ENCODE measurements at regions not wholly inside any gene's neighbourhood (a gene's known extent, or its start where the extent isn't known, plus 50 kb on each side); places are given as distances from the start of the nearest gene placed in this dataset.

GRCh38 chr11:91912322-91912721 lies 312.3 kb upstream of the FAT3 start:
- in situ Hi-C loops (cut with MboI; ENCODE audit: low pct_unique_long_range_greater_than_20kb, low sequenced_read_pairs): no loop called here
- DNase-seq: no peak

GRCh38 chr11:91906871-91907624 lies 317.6 kb upstream of the FAT3 start:
- DNase-seq: no peak

GRCh38 chr11:91904792-91905785 lies 319.5 kb upstream of the FAT3 start:
- no peak for DNase-seq
- in situ Hi-C loops (cut with MboI; ENCODE audit: low pct_unique_long_range_greater_than_20kb, low sequenced_read_pairs): no loop called here

More at GRCh38 chr11:91906871-91907624, 317.6 kb upstream of the FAT3 start:
- in situ Hi-C loops (cut with MboI; ENCODE audit: low pct_unique_long_range_greater_than_20kb, low sequenced_read_pairs): no loop called here

GRCh38 chr11:91902312-91902711 lies 322.3 kb upstream of the FAT3 start:
- in situ Hi-C loops (cut with MboI; ENCODE audit: low pct_unique_long_range_greater_than_20kb, low sequenced_read_pairs): no loop called here

GRCh38 chr11:91880660-91881059 lies 344.0 kb upstream of the FAT3 start:
- in situ Hi-C loops (cut with MboI; ENCODE audit: low pct_unique_long_range_greater_than_20kb, low sequenced_read_pairs): no loop called here
- DNase-seq: no peak

More at GRCh38 chr11:91902312-91902711, 322.3 kb upstream of the FAT3 start:
- DNase-seq: no peak

GRCh38 chr11:91876746-91877145 lies 347.9 kb upstream of the FAT3 start:
- no peak for DNase-seq
- in situ Hi-C loops (cut with MboI; ENCODE audit: low pct_unique_long_range_greater_than_20kb, low sequenced_read_pairs): no loop called here

GRCh38 chr11:91872243-91872642 lies 352.4 kb upstream of the FAT3 start:
- DNase-seq: no peak
- in situ Hi-C loops (cut with MboI; ENCODE audit: low pct_unique_long_range_greater_than_20kb, low sequenced_read_pairs): no loop called here

GRCh38 chr11:91871791-91872190 lies 352.8 kb upstream of the FAT3 start:
- in situ Hi-C loops (cut with MboI; ENCODE audit: low pct_unique_long_range_greater_than_20kb, low sequenced_read_pairs): no loop called here
- peak; percentile 27 for DNase-seq

- in situ Hi-C loops (cut with MboI; ENCODE audit: low pct_unique_long_range_greater_than_20kb, low sequenced_read_pairs): no loop called here
- no peak for DNase-seq
These were observed 353.6 kb upstream of the FAT3 start for GRCh38 chr11:91871048-91871447.

GRCh38 chr11:91869686-91870085 lies 354.9 kb upstream of the FAT3 start:
- no peak for DNase-seq
- in situ Hi-C loops (cut with MboI; ENCODE audit: low pct_unique_long_range_greater_than_20kb, low sequenced_read_pairs): no loop called here

GRCh38 chr11:91866642-91867041 lies 358.0 kb upstream of the FAT3 start:
- in situ Hi-C loops (cut with MboI; ENCODE audit: low pct_unique_long_range_greater_than_20kb, low sequenced_read_pairs): no loop called here
- DNase-seq: no peak

GRCh38 chr11:91860661-91861060 lies 364.0 kb upstream of the FAT3 start:
- no peak for DNase-seq
- in situ Hi-C loops (cut with MboI; ENCODE audit: low pct_unique_long_range_greater_than_20kb, low sequenced_read_pairs): no loop called here

- DNase-seq: no peak
- in situ Hi-C loops (cut with MboI; ENCODE audit: low pct_unique_long_range_greater_than_20kb, low sequenced_read_pairs): no loop called here
These were observed 365.0 kb upstream of the FAT3 start for GRCh38 chr11:91859666-91860065.

GRCh38 chr11:91857179-91857578 lies 367.4 kb upstream of the FAT3 start:
- in situ Hi-C loops (cut with MboI; ENCODE audit: low pct_unique_long_range_greater_than_20kb, low sequenced_read_pairs): no loop called here
- no peak for DNase-seq

- in situ Hi-C loops (cut with MboI; ENCODE audit: low pct_unique_long_range_greater_than_20kb, low sequenced_read_pairs): no loop called here
- no peak for DNase-seq
These were observed 369.8 kb upstream of the FAT3 start for GRCh38 chr11:91854780-91855179.

GRCh38 chr11:91854171-91854570 lies 370.4 kb upstream of the FAT3 start:
- in situ Hi-C loops (cut with MboI; ENCODE audit: low pct_unique_long_range_greater_than_20kb, low sequenced_read_pairs): no loop called here
- DNase-seq: no peak

- in situ Hi-C loops (cut with MboI; ENCODE audit: low pct_unique_long_range_greater_than_20kb, low sequenced_read_pairs): no loop called here
- DNase-seq: no peak
These were observed 372.7 kb upstream of the FAT3 start for GRCh38 chr11:91851908-91852307.

- no peak for DNase-seq
- in situ Hi-C loops (cut with MboI; ENCODE audit: low pct_unique_long_range_greater_than_20kb, low sequenced_read_pairs): no loop called here
These were observed 373.9 kb upstream of the FAT3 start for GRCh38 chr11:91850533-91851275.

- DNase-seq: no peak
- in situ Hi-C loops (cut with MboI; ENCODE audit: low pct_unique_long_range_greater_than_20kb, low sequenced_read_pairs): no loop called here
These were observed 374.6 kb upstream of the FAT3 start for GRCh38 chr11:91850021-91850420.
